K562 (cell line): ENCODE measurements at regions not wholly inside any gene's neighbourhood (a gene's known extent, or its start where the extent isn't known, plus 50 kb on each side); places are given as distances from the start of the nearest gene placed in this dataset.

Experiments used
- ATAC-seq: fragments of 200-7000 bp; cut with Tn5 transposase; 3 replicates; pipeline ENCODE4 v1.9.1; 2020; ENCODE audit warnings: moderate library complexity
- BruUV-seq: library from RNA; stranded (reverse); fragments of 400-500 nt; replicated peaks from 2 replicates; lab custom pipeline; 2021; lab: Mats Ljungman, UMichigan
- CTCF ChIA-PET: fragments of 300-600 bp; formaldehyde crosslinking; extraction: SDS; loops from one replicate; lab custom pipeline; 2021; ENCODE audit warnings: low intra/inter-chr PET ratio; lab: Yijun Ruan, JAX
- POLR2A ChIA-PET: fragments of 300-600, 350-650 bp; sonication (Branson Sonifier 250); formaldehyde crosslinking; extraction: SDS; loops from one replicate; lab custom pipeline; 2021; ENCODE audit warnings: antibody characterized with exemption, inconsistent platforms; lab: Yijun Ruan, JAX
- DNase-seq, 4 experiments: peaks; one replicate each; pipeline versions ENCODE4 v3.0.0 to v3.0.0-alpha.2; 2011 to 2018; ENCODE audit warnings: low spot score in 3 of 4, mixed read lengths in 3 of 4; ENCODE audit errors: extremely low read depth in 1 of 4
- FAIRE-seq: peaks from 2 replicates; lab custom pipeline; 2011; peaks lifted over from hg19 to GRCh38; lab: Jason Lieb, UNC
- H2AFZ ChIP-seq: 2 replicates; pipeline ENCODE4 v1.6.0; 2011; ENCODE audit warnings: low read depth, low read length, control low read depth, inconsistent platforms
- H3K27ac ChIP-seq: fragments of 200-600 bp; 3 replicates; pipeline ENCODE4 v1.8.0; 2011; ENCODE audit warnings: low read depth, mild to moderate bottlenecking, control low read depth, inconsistent platforms, low read length, moderate library complexity, mixed read lengths; ENCODE audit errors: extremely low read depth
- H3K27me3 ChIP-seq, 2 experiments: fragments of 300-600 bp in 1 of 2; 2 replicates in 1 of 2; 3 replicates in 1 of 2; pipeline versions ENCODE4 v1.6.0 to v1.8.0; 2011; ENCODE audit warnings: inconsistent platforms in 2 of 2, low read length in 2 of 2, mild to moderate bottlenecking in 1 of 2, mixed read lengths in 1 of 2, moderate library complexity in 1 of 2; ENCODE audit not compliant: control insufficient read depth in 2 of 2, insufficient read depth in 2 of 2
- H3K36me3 ChIP-seq: fragments of 300-600 bp; 3 replicates; pipeline ENCODE4 v1.8.0; 2011; ENCODE audit warnings: mild to moderate bottlenecking, low read length, inconsistent platforms; ENCODE audit not compliant: control insufficient read depth, insufficient read depth
- H3K4me1 ChIP-seq, 2 experiments: fragments of 200-600 bp in 1 of 2; replicated peaks in 1 of 2; 2 replicates in 1 of 2; 3 replicates in 1 of 2; pipeline versions ENCODE4 v1.5.1 to v1.8.0; 2011; ENCODE audit warnings: inconsistent platforms in 2 of 2, low read length in 2 of 2, mild to moderate bottlenecking in 1 of 2, mixed read lengths in 1 of 2, moderate library complexity in 1 of 2; ENCODE audit not compliant: control insufficient read depth in 2 of 2, insufficient read depth in 2 of 2
- H3K4me2 ChIP-seq: 2 replicates; pipeline ENCODE4 v1.6.1; 2011; ENCODE audit warnings: low read length, control low read depth, inconsistent platforms, mixed read lengths; ENCODE audit not compliant: insufficient read depth
- H3K4me3 ChIP-seq: fragments of 200-600 bp; sonication (generic), shearing (Covaris generic); 2 replicates; pipeline ENCODE4 v1.5.1; 2016; ENCODE audit warnings: control low read depth, inconsistent platforms
- H3K79me2 ChIP-seq: fragments of 200-600 bp; 3 replicates; pipeline ENCODE4 v1.8.0; 2011; ENCODE audit warnings: low read length, inconsistent platforms; ENCODE audit not compliant: control insufficient read depth, insufficient read depth
- H3K9ac ChIP-seq, 2 experiments: 2 replicates each; pipeline versions ENCODE4 v1.6.0 to v1.6.1; 2011; ENCODE audit warnings: low read depth in 2 of 2, low read length in 2 of 2, control low read depth in 1 of 2, inconsistent platforms in 1 of 2, mild to moderate bottlenecking in 1 of 2, mixed read lengths in 1 of 2; ENCODE audit not compliant: insufficient read depth in 1 of 2
- H3K9me1 ChIP-seq: one replicate; pipeline ENCODE4 v1.6.0; 2011; ENCODE audit warnings: inconsistent platforms, mild to moderate bottlenecking, low read length, moderate library complexity; ENCODE audit not compliant: control insufficient read depth, insufficient read depth
- H3K9me3 ChIP-seq: replicated peaks from 2 replicates; pipeline ENCODE4 v1.5.1; 2011; ENCODE audit warnings: low read depth, low read length, inconsistent platforms; ENCODE audit not compliant: control insufficient read depth, insufficient read depth
- H4K20me1 ChIP-seq: replicated peaks from 2 replicates; pipeline ENCODE4 v1.6.1; 2011; ENCODE audit warnings: low read length, inconsistent platforms, mixed read lengths; ENCODE audit not compliant: control insufficient read depth, insufficient read depth
- HEY1 ChIP-seq: fragments of 250-450 bp; sonication (Bioruptor Pico); IDR thresholded peaks from 2 replicates; pipeline ENCODE4 v1.5.0; 2020; ENCODE audit warnings: mild to moderate bottlenecking, moderate library complexity, borderline replicate concordance
- NR1H2 ChIP-seq: sonication (generic); formaldehyde crosslinking; IDR thresholded peaks from 2 replicates; pipeline ENCODE4 v1.4.0; 2020; ENCODE audit warnings: mild to moderate bottlenecking, missing genetic modification reagents
- SAFB ChIP-seq: fragments of 200-400 bp; formaldehyde crosslinking; IDR thresholded peaks from 2 replicates; pipeline ENCODE4 v1.6.1; 2017; ENCODE audit warnings: low read depth, low read length, borderline replicate concordance
- SMAD3 ChIP-seq: fragments of 450-650 bp; formaldehyde crosslinking; conservative IDR thresholded peaks from 2 replicates; pipeline ENCODE4 v1.4.0; 2020; ENCODE audit warnings: mild to moderate bottlenecking
- ZBTB1 ChIP-seq: sonication (generic); formaldehyde crosslinking; IDR thresholded peaks from 2 replicates; pipeline ENCODE4 v1.8.1; 2023; ENCODE audit warnings: missing genetic modification reagents, low read depth, mild to moderate bottlenecking, borderline replicate concordance
- ZNF445 ChIP-seq: fragments of 250-450 bp; sonication (Bioruptor Pico); IDR thresholded peaks from 2 replicates; pipeline ENCODE4 v1.4.0; 2020; ENCODE audit warnings: low read depth, mild to moderate bottlenecking, moderate library complexity
- ZNF668 ChIP-seq: fragments of 250-450 bp; sonication (Bioruptor Pico); IDR thresholded peaks from 2 replicates; pipeline ENCODE4 v1.8.0; 2022; ENCODE audit warnings: mild to moderate bottlenecking, inconsistent platforms
- WGBS: fragments of 100-300 bp; shearing (Covaris generic); methylation state at CpG from one replicate; pipeline ENCODE4 v1.1.6; 2016; ENCODE audit warnings: low coverage, mixed read lengths; ENCODE audit not compliant: insufficient coverage; ENCODE audit errors: missing lambda C conversion rate; 5-methylcytosine and 5-hydroxymethylcytosine counted together
- in situ Hi-C: fragments of 300-500 bp; cut with MboI; formaldehyde crosslinking; loops from 4 replicates; pipeline ENCODE4 v1.15.0; 2018; ENCODE audit warnings: inconsistent platforms, mixed read lengths
- intact Hi-C: fragments of 100-400 bp; cut with micrococcal nuclease; formaldehyde crosslinking; loops from 2 replicates; pipeline ENCODE4 v1.14.2; 2022
- TF ChIP-seq, protein P1 (sequence below): fragments of 450-650 bp; IDR thresholded peaks from 2 replicates; pipeline ENCODE4 v1.6.1; 2016; ENCODE audit warnings: borderline replicate concordance
- TF ChIP-seq, protein P2 (sequence below): sonication (generic); formaldehyde crosslinking; IDR thresholded peaks from 2 replicates; pipeline ENCODE4 v1.8.0; 2022; ENCODE audit warnings: mild to moderate bottlenecking, missing genetic modification reagents

DNA sequence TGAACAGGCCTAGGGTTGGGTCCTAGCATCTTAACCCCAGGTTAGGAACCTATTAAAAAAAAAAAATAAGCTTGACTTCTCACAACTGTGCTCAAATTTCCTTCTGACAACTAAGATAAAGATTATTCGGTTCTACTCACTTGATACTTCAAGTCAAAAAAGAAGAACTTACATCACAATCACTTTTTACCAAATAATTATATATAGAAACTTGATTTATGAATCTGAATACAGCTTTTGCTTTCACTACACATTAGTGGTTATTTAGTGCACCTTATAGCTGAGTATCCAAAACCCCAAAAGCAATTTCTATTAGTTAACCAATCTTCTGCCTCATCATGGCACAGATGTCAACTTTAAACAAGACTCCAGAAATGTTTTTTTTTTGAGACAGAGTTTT, 119.0 kb upstream of the DST start:
- no peak for ATAC-seq
- in situ Hi-C loops = no loop called here
- no peak overlapping the region for H3K4me2 ChIP-seq
- 6% methylated on average over 1 of the region's 1 CpG for WGBS
- no peak overlapping the region for H2AFZ ChIP-seq
- no peak for FAIRE-seq
- H3K4me3 ChIP-seq = no peak overlapping the region
- no peak overlapping the region for H3K9ac ChIP-seq
- H3K4me1 ChIP-seq = no peaks in the 10 kb centered on the region
- intact Hi-C loops = no loop called here
- no peaks in the 10 kb centered on the region; a peak in 1 of 5 replicates for H3K27me3 ChIP-seq
- H4K20me1 ChIP-seq = 0 out of 2 replicates have a peak, but pooled peaks cover 5% of the 10 kb centered on the region
- no peaks in the 10 kb centered on the region for H3K9me1 ChIP-seq
- TF ChIP-seq NR1H2 (CRISPR knock-in tag) = no peak
- TF ChIP-seq, protein P1, sequence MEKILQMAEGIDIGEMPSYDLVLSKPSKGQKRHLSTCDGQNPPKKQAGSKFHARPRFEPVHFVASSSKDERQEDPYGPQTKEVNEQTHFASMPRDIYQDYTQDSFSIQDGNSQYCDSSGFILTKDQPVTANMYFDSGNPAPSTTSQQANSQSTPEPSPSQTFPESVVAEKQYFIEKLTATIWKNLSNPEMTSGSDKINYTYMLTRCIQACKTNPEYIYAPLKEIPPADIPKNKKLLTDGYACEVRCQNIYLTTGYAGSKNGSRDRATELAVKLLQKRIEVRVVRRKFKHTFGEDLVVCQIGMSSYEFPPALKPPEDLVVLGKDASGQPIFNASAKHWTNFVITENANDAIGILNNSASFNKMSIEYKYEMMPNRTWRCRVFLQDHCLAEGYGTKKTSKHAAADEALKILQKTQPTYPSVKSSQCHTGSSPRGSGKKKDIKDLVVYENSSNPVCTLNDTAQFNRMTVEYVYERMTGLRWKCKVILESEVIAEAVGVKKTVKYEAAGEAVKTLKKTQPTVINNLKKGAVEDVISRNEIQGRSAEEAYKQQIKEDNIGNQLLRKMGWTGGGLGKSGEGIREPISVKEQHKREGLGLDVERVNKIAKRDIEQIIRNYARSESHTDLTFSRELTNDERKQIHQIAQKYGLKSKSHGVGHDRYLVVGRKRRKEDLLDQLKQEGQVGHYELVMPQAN = no peak
- TF ChIP-seq ZNF668 (CRISPR knock-in tag) = no peak
- TF ChIP-seq ZBTB1 (CRISPR knock-in tag) = no peak
- no peak for TF ChIP-seq ZNF445 (CRISPR knock-in tag)
- no peak for TF ChIP-seq HEY1 (CRISPR knock-in tag)
- TF ChIP-seq, protein P2, sequence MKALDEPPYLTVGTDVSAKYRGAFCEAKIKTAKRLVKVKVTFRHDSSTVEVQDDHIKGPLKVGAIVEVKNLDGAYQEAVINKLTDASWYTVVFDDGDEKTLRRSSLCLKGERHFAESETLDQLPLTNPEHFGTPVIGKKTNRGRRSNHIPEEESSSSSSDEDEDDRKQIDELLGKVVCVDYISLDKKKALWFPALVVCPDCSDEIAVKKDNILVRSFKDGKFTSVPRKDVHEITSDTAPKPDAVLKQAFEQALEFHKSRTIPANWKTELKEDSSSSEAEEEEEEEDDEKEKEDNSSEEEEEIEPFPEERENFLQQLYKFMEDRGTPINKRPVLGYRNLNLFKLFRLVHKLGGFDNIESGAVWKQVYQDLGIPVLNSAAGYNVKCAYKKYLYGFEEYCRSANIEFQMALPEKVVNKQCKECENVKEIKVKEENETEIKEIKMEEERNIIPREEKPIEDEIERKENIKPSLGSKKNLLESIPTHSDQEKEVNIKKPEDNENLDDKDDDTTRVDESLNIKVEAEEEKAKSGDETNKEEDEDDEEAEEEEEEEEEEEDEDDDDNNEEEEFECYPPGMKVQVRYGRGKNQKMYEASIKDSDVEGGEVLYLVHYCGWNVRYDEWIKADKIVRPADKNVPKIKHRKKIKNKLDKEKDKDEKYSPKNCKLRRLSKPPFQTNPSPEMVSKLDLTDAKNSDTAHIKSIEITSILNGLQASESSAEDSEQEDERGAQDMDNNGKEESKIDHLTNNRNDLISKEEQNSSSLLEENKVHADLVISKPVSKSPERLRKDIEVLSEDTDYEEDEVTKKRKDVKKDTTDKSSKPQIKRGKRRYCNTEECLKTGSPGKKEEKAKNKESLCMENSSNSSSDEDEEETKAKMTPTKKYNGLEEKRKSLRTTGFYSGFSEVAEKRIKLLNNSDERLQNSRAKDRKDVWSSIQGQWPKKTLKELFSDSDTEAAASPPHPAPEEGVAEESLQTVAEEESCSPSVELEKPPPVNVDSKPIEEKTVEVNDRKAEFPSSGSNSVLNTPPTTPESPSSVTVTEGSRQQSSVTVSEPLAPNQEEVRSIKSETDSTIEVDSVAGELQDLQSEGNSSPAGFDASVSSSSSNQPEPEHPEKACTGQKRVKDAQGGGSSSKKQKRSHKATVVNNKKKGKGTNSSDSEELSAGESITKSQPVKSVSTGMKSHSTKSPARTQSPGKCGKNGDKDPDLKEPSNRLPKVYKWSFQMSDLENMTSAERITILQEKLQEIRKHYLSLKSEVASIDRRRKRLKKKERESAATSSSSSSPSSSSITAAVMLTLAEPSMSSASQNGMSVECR (CRISPR knock-in tag) = no peak
- TF ChIP-seq SAFB = no peak
- no peak for TF ChIP-seq SMAD3 (CRISPR knock-in tag)
- TF ChIP-seq, all 486 proteins: peak for 0
- ChIA-PET CTCF (no interaction called here), POLR2A (no interaction called here)
- Histone ChIP-seq H3K27ac (no peak overlapping the region), H3K9me3 (no peaks in the 10 kb centered on the region), H3K36me3 (no peaks in the 10 kb centered on the region), H3K79me2 (no peaks in the 10 kb centered on the region)
- no TSS peak for BruUV-seq
- DNase-seq = no peak
